ENCODE measurements at regions not wholly inside any gene's neighbourhood (a gene's known extent, or its start where the extent isn't known, plus 50 kb on each side); places are given as distances from the start of the nearest gene placed in this dataset.

- TF ChIP-seq CTCF (IDR thresholded peaks at IDR 0.05) (no peak), POLR2A (IDR thresholded peaks at IDR 0.05) (no peak)
Observed at GRCh38 chr12:60842181-60842580, 1246.4 kb downstream of the SLC16A7 start.
